ENCODE measurements at regions not wholly inside any gene's neighbourhood (a gene's known extent, or its start where the extent isn't known, plus 50 kb on each side); places are given as distances from the start of the nearest gene placed in this dataset.

DNA sequence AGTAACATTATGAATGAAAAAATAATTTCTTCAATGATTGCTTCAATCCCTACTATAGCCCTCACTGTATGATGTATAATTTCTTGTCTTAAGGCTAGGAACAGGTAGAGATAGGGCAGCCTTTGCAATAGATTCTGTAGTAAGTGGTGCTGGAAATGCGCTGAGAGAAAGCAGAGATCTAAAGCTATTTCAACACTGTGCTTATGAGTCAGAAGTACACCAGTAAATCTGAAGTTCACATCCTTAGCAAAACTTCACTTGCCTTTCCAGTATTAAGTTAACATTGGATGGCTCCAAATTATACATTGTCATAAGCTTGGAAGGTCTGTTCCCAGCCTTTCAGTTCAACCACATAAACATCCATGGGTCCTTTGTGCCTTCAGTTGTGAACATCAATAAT is 178.2 kb upstream of the EPHA4 start:
- Histone ChIP-seq H3K4me3 (no peak overlapping the region), H3K9me3 (no peaks in the 10 kb centered on the region), H3K27ac (no peak overlapping the region), H3K36me3 (replicated peaks in 1 of 2; ENCODE audit: insufficient read depth in 1 of 2, low read depth in 2 of 2) (no peaks in the 10 kb centered on the region), H3K4me1 (no peaks in the 10 kb centered on the region), H3K27me3 (no peaks in the 10 kb centered on the region)
- no peak for TF ChIP-seq POLR2A (IDR thresholded peaks at IDR 0.05)
- TF ChIP-seq, protein P1, sequence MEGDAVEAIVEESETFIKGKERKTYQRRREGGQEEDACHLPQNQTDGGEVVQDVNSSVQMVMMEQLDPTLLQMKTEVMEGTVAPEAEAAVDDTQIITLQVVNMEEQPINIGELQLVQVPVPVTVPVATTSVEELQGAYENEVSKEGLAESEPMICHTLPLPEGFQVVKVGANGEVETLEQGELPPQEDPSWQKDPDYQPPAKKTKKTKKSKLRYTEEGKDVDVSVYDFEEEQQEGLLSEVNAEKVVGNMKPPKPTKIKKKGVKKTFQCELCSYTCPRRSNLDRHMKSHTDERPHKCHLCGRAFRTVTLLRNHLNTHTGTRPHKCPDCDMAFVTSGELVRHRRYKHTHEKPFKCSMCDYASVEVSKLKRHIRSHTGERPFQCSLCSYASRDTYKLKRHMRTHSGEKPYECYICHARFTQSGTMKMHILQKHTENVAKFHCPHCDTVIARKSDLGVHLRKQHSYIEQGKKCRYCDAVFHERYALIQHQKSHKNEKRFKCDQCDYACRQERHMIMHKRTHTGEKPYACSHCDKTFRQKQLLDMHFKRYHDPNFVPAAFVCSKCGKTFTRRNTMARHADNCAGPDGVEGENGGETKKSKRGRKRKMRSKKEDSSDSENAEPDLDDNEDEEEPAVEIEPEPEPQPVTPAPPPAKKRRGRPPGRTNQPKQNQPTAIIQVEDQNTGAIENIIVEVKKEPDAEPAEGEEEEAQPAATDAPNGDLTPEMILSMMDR (IDR thresholded peaks at IDR 0.05) = no peak
- intact Hi-C loops (cut with DNase I) = no loop called here
- no peak for ATAC-seq
- 90 to 100% methylated on average over 1 of the region's 1 CpG for WGBS, 2 donors
- DNase-seq = no peak

DNA sequence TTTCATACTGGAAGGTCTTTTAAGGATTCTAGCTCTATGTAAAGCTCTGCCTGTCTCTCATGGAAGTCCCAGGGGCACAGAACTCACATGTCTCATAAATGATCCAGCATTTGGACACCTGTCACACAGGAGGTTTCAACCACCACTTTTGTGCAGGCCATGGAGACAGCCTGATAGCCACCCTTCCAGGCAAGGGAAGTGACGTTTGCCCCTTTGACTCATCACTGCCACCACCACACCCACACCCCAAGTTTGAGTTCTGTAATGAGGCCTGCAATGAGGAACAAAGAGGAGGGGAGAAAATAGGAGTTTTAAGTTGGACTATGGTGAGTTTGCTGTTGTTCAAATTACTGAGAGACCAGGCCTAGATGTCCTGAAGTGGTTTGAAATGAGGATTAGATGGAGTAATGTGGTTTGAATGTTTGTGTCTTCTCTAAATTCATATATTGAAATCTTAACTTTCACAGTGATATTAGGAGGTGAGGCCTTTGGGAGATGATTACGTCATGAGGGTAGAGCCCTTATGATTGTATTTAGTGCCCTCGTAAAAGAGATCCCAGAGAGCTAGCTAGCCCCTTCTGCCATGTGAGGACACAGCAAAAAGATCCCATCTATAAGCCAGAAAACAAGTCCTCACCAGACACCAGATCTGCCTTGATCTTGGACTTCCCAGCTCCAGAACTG is 175.3 kb upstream of the EPHA4 start:
- TF ChIP-seq, protein P1 (IDR thresholded peaks at IDR 0.05) = no peak
- TF ChIP-seq POLR2A (IDR thresholded peaks at IDR 0.05) = no peak
- ATAC-seq (no peak), DNase-seq (no peak)
- Histone ChIP-seq H3K36me3 (replicated peaks in 1 of 2; ENCODE audit: insufficient read depth in 1 of 2, low read depth in 2 of 2) (no peaks in the 10 kb centered on the region), H3K4me3 (no peak overlapping the region), H3K27ac (no peak overlapping the region), H3K9me3 (no peaks in the 10 kb centered on the region), H3K4me1 (no peaks in the 10 kb centered on the region), H3K27me3 (no peaks in the 10 kb centered on the region)
- 67 to 76% methylated on average over 3 of the region's 3 CpGs for WGBS, 2 donors
- intact Hi-C loops (cut with DNase I) = no loop called here

DNA sequence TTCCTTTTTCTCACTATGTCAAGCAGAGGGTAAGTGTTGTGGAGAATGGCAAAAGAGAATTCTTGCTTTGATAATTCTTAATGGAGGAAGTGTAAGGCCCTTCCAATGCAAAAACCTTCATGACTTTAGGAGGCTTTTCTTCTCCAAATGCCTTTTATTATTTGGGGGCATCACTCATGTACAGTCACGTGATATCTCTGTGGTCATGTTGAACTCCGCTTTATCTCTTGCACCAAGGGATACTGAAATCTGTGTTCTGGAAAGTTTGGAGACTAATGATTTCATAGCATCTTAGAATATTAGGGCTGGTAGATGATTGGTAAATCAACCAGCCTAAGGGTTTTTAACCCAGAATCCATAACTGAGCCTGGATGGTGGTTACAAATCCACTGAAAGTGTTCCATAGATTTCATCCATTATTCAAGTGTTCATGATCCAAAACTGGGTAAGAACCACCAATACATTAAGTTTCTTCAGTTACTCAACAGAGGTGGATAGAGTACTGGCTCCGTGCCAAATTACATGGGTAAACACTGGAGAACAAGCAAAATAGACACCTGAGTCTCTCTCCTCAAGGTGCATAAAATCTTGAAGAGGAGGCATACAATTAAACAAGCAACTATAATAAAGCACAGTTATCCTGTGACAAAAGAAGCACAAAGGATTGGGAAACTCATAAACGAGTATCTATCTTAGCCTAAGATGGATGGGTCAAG is 169.6 kb upstream of the EPHA4 start:
- Histone ChIP-seq H3K4me3 (no peak overlapping the region), H3K27me3 (no peaks in the 10 kb centered on the region), H3K9me3 (no peaks in the 10 kb centered on the region), H3K36me3 (replicated peaks in 1 of 2; ENCODE audit: insufficient read depth in 1 of 2, low read depth in 2 of 2) (no peaks in the 10 kb centered on the region), H3K27ac (no peak overlapping the region), H3K4me1 (no peaks in the 10 kb centered on the region)
- TF ChIP-seq, protein P1 (IDR thresholded peaks at IDR 0.05) = no peak
- no peak for TF ChIP-seq POLR2A (IDR thresholded peaks at IDR 0.05)
- intact Hi-C loops (cut with DNase I) = no loop called here
- ATAC-seq (no peak), DNase-seq (no peak)
- 56 to 64% methylated on average over 4 of the region's 4 CpGs for WGBS, 2 donors

DNA sequence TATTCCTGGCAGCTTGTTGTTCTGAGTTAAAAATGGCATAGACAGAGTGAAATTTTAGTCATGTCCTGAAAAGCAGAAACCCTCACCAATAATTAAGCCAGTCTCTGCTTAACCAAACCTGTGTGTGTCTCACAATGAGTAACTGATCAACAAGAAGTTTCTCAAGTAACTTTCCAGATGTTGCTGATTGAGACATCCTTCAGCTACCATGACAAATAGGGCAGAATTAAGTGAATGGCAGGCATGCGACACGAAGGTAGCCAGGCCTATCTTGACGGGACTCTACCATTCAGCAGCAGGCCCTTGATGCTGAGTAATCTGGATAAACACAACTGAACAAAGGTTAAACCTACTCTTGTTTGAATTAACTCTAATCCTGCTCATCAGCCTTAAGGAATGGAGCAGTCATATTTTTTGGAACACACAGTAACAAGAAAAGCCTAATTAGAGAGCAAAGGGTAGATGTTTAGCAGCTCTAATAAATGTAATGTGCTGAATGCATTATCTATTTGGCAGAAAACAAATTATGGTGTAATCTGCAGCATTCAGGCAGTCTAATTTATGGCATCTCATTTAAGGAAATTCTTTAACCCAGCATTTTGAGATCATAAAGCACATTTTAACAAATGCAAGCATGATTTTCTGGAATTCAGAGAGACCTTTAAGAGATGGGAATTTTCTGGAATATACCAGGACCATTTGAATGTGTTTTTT is 159.5 kb upstream of the EPHA4 start:
- Histone ChIP-seq H3K36me3 (replicated peaks in 1 of 2; ENCODE audit: insufficient read depth in 1 of 2, low read depth in 2 of 2) (no peaks in the 10 kb centered on the region), H3K27me3 (no peaks in the 10 kb centered on the region), H3K9me3 (no peaks in the 10 kb centered on the region), H3K4me1 (no peaks in the 10 kb centered on the region), H3K4me3 (no peak overlapping the region), H3K27ac (no peak overlapping the region)
- TF ChIP-seq, protein P1 (IDR thresholded peaks at IDR 0.05) = no peak
- TF ChIP-seq POLR2A (IDR thresholded peaks at IDR 0.05) = no peak
- WGBS, 2 donors = 15 to 24% methylated on average over 3 of the region's 3 CpGs
- ATAC-seq (no peak), DNase-seq (no peak)
- intact Hi-C loops (cut with DNase I) = no loop called here
